GM06990 (cell line): ENCODE measurements at regions not wholly inside any gene's neighbourhood (a gene's known extent, or its start where the extent isn't known, plus 50 kb on each side); places are given as distances from the start of the nearest gene placed in this dataset.

Source experiments
- DNase-seq: peaks from one replicate; pipeline ENCODE4 v3.0.0-alpha.2; 2011; ENCODE audit not compliant: insufficient read length; ENCODE audit errors: extremely low read depth
- H3K27me3 ChIP-seq: replicated peaks from 2 replicates; pipeline ENCODE4 v1.6.0; 2011; ENCODE audit warnings: low read length; ENCODE audit not compliant: control insufficient read depth, insufficient read depth
- H3K36me3 ChIP-seq: 2 replicates; pipeline ENCODE4 v1.5.1; 2011; ENCODE audit warnings: low read length; ENCODE audit not compliant: control insufficient read depth, insufficient read depth
- H3K4me3 ChIP-seq: replicated peaks from 2 replicates; pipeline ENCODE4 v1.5.1; 2011; ENCODE audit warnings: low read depth, mild to moderate bottlenecking, control low read depth, low read length
- CTCF ChIP-seq: IDR thresholded peaks from 2 replicates; pipeline ENCODE4 v1.5.1; 2011; ENCODE audit warnings: low read length, control low read depth, mild to moderate bottlenecking, inconsistent platforms; ENCODE audit not compliant: insufficient read depth, poor library complexity, severe bottlenecking

GRCh38 chr2:146370826-146371225 is 1474.0 kb upstream of the ACVR2A start:
- Histone ChIP-seq H3K4me3 (no peak overlapping the region), H3K27me3 (no peaks in the 10 kb centered on the region), H3K36me3 (no peaks in the 10 kb centered on the region)
- no peak for TF ChIP-seq CTCF
- no peak for DNase-seq

- no peak for DNase-seq
- no peaks in the 10 kb centered on the region for H3K36me3 ChIP-seq
- no peak for TF ChIP-seq CTCF
- no peaks in the 10 kb centered on the region for H3K27me3 ChIP-seq
- H3K4me3 ChIP-seq, result no peak overlapping the region
Measured at GRCh38 chr2:146366276-146366675, 1478.6 kb upstream of the ACVR2A start.

- no peak overlapping the region for H3K4me3 ChIP-seq
- H3K36me3 ChIP-seq, result no peaks in the 10 kb centered on the region
- H3K27me3 ChIP-seq, result no peaks in the 10 kb centered on the region
- TF ChIP-seq CTCF, result no peak
- DNase-seq, result no peak
Measured at GRCh38 chr2:146365041-146365440, 1479.8 kb upstream of the ACVR2A start.

GRCh38 chr2:146363731-146364130 is 1481.1 kb upstream of the ACVR2A start:
- H3K36me3 ChIP-seq, result no peaks in the 10 kb centered on the region
- no peak overlapping the region for H3K4me3 ChIP-seq
- no peak for TF ChIP-seq CTCF
- no peak for DNase-seq
- H3K27me3 ChIP-seq, result no peaks in the 10 kb centered on the region

GRCh38 chr2:146351689-146352088 is 1493.1 kb upstream of the ACVR2A start:
- Histone ChIP-seq H3K27me3 (no peaks in the 10 kb centered on the region), H3K36me3 (no peaks in the 10 kb centered on the region), H3K4me3 (no peak overlapping the region)
- TF ChIP-seq CTCF, result no peak
- no peak for DNase-seq

GRCh38 chr2:146349334-146349733 is 1495.5 kb upstream of the ACVR2A start:
- no peak for DNase-seq
- no peak overlapping the region for H3K4me3 ChIP-seq
- H3K36me3 ChIP-seq, result no peaks in the 10 kb centered on the region
- TF ChIP-seq CTCF, result no peak
- no peaks in the 10 kb centered on the region for H3K27me3 ChIP-seq
